Epithelial cell of esophagus (primary cell): ENCODE measurements at regions not wholly inside any gene's neighbourhood (a gene's known extent, or its start where the extent isn't known, plus 50 kb on each side); places are given as distances from the start of the nearest gene placed in this dataset.

Experiments used
- DNase-seq: peaks from one replicate; pipeline ENCODE4 v3.0.0; 2010; ENCODE audit warnings: low read depth
- H3K4me3 ChIP-seq: 2 replicates; pipeline ENCODE4 v1.5.1; 2011; ENCODE audit warnings: mild to moderate bottlenecking, low read length, control low read depth
- CTCF ChIP-seq: IDR thresholded peaks from 2 replicates; pipeline ENCODE4 v1.5.1; 2011; ENCODE audit warnings: low read depth, mild to moderate bottlenecking, low read length, control low read depth, inconsistent platforms; ENCODE audit not compliant: insufficient read depth; ENCODE audit errors: missing control alignments

GRCh38 chr17:72492494-72492893, 371.7 kb downstream of the SOX9 start:
- no peak for TF ChIP-seq CTCF
- H3K4me3 ChIP-seq, result no peak overlapping the region
- no peak for DNase-seq

GRCh38 chr17:72492941-72493340, 372.1 kb downstream of the SOX9 start:
- no peak for TF ChIP-seq CTCF
- no peak overlapping the region for H3K4me3 ChIP-seq
- DNase-seq, result no peak

- TF ChIP-seq CTCF, result no peak
- no peak overlapping the region for H3K4me3 ChIP-seq
- DNase-seq, result peak; percentile 31
These were observed 373.7 kb downstream of the SOX9 start for GRCh38 chr17:72494566-72494965.

GRCh38 chr17:72496461-72496860, 375.6 kb downstream of the SOX9 start:
- TF ChIP-seq CTCF, result no peak
- H3K4me3 ChIP-seq, result no peak overlapping the region
- no peak for DNase-seq

GRCh38 chr17:72497915-72498314, 377.1 kb downstream of the SOX9 start:
- no peak for TF ChIP-seq CTCF
- DNase-seq, result no peak
- no peak overlapping the region for H3K4me3 ChIP-seq

- TF ChIP-seq CTCF, result no peak
- H3K4me3 ChIP-seq, result no peak overlapping the region
- no peak for DNase-seq
These were observed 377.8 kb downstream of the SOX9 start for GRCh38 chr17:72498364-72499210.
